Hematopoietic multipotent progenitor cell treated with erythropoietin and hydrocortisone succinate and interleukin-3 and kit ligand, for 17 days (in vitro differentiated cells): ENCODE measurements at regions not wholly inside any gene's neighbourhood (a gene's known extent, or its start where the extent isn't known, plus 50 kb on each side); places are given as distances from the start of the nearest gene placed in this dataset.

ENCODE experiments used
- DNase-seq: peaks from one replicate; pipeline ENCODE4 v3.0.0-alpha.2; 2015; ENCODE audit warnings: low spot score

DNA sequence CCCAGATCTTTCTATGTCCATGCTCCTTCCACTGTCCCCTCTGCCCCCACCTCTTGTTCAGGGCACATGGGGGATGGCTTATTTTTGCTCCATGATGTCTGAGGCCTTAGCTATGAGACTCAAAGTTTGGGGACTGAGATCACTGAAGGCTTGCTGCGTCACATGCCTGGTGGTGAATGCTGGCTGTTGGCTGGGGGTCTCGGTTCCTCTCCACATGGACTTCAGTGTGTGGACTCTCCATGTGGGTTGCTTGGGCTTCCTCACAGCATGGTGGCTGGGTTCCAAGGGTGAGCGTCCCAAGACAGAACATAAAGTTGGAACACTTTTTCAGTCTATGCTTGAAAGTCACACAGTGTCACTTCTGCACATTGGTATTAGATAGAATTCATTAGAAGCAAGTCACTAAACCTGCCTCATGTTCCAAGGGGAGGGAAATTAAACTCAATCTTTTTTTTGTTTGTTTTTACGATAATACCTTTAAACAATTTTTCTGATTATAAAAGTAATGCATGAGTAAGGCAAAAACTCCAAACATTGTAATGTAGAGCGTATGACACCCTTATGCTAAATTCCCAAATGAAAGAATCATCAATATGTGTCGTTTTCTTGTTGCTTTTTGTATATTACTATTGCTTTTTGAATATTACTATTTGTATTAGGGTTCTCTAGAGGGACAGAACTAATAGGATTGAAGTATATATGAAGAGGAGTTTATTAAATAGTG is 111.7 kb downstream of the MYCN start:
- no peak for DNase-seq

DNA sequence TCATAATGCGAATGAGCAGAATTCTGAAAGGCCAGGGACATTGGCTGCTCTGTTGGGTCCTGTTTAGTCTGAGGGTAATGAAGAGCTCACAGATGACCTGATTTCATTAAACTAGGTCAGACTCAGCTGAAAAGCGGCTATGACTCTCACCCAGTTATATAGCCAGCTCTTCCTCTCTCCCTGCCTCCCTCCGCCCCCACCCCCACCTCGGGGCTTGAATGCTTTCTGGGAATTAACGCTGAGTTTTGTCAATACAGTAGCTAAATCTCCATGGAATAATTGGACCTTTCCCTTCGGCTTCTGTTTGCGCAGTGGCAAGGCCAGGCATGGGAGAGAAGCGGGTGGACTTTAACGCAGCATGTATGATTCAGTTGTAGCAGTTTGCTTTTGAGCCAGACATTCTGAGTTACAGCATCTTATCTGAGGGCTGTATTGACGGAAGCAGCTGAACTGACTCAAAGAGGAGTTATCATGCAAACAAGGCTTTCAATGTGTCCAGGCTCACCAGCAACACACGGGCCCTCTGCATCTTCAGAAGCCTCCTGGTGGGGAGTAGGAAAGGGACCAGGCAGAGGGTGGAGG is 110.6 kb downstream of the MYCN start:
- no peak for DNase-seq

- no peak for DNase-seq
These were observed 110.0 kb downstream of the MYCN start for GRCh38 chr2:16050261-16050907.

DNA sequence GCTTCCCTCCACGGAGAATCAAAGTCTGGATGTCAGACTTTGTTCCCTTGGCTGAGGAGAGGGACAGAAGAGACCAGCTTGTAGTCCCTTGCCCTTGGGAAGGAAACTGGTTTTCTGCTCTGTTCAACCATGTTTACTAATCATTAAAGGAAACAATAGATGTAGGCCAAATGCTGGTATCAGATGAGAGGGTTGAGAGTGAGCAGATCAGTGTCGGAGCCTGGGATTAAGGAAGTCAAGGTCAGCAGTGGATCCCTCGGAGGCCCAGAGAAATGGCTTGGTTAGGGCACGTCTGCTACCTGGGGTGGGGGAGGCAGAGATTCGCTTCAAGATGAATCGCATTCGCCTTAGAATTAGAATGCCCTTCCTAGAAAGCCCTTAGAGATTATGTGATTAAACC is 109.1 kb downstream of the MYCN start:
- no peak for DNase-seq

DNA sequence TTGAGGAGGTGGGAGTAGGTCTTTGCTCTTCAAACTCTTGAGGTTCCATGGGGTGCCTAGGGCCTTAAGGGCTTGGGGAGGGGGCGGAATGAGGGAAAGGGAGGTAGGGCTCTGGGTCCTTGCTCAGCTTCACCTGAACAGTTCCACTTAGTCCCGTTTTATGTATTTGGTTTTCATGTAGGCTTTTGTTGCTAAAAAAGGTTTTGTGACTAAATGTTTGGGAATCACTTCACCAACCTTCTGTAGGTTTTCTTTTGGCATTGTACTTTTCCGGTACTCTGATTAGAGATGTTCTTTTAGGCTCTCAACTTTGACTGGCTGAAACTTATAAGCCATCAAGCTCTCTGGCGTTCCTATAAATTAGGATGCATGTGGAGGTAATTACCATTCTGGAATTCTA is 108.1 kb downstream of the MYCN start:
- no peak for DNase-seq

DNA sequence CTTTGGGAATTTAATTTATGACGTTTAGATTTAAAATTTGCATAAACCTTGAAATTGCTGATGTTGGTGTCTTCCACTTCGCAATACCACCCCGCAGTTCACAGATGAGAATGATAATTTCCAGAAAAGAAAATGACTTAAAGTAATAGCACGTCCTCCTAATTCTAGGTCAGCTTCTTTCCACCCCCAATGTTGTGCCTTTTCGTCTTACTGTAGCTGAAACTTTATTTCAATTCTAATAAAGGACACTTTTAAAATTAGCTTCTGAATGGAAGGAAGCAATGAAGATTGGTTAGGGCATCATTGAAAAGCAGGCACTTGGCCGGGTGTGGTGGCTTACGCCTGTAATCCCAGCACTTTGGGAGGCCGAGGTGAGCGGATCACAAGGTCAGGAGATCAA is 107.4 kb downstream of the MYCN start:
- no peak for DNase-seq

GRCh38 chr2:16046649-16047048 is 106.3 kb downstream of the MYCN start:
- DNase-seq: no peak

GRCh38 chr2:16045653-16046352 is 105.5 kb downstream of the MYCN start:
- DNase-seq: no peak

DNA sequence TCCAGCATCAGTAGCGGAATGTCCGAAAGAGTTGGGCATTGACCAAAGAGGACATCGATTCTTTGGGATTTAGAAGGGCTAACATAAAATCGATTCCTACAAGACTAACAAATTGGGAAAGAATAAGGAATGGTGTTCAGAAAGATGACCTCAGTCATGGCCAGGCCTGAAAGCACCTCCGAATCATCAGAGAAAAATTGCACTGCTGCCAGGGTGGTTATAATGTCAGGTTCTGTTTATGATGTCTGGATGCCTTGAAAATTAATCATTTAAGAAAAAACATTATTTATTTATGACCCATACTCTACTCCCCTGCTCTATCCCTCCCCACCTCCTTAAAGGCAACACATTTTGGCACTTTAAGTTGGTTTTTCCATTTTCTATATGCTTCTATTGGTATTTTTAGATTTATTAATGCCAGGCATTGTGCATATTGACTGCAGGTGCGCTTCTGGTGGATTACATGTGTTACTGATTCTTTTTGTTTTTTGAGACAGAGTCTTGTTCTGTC is 104.7 kb downstream of the MYCN start:
- DNase-seq: no peak

DNA sequence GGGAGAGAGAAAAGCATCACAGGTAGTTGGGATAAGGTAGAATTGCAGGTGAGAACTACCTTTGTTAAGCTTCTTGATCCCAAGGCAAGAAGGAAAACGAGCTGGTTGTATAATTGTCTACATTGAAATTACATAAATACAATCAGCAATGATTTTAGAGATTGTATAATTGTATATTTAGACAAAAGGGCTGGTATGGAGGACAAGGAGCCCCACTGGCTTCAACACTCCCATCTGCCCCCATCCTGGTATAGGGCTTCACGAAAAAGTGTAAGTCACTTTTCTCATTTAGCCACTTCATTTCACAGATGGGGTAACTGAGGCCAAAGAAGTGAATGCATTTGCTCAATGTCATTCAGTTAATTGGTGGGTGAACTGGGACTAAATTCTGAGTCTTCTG is 103.3 kb downstream of the MYCN start:
- no peak for DNase-seq

GRCh38 chr2:16043192-16043591 is 102.8 kb downstream of the MYCN start:
- DNase-seq: no peak

GRCh38 chr2:16042201-16042700 is 101.9 kb downstream of the MYCN start:
- no peak for DNase-seq

- no peak for DNase-seq
These were observed 100.1 kb downstream of the MYCN start for GRCh38 chr2:16040271-16041010.

DNA sequence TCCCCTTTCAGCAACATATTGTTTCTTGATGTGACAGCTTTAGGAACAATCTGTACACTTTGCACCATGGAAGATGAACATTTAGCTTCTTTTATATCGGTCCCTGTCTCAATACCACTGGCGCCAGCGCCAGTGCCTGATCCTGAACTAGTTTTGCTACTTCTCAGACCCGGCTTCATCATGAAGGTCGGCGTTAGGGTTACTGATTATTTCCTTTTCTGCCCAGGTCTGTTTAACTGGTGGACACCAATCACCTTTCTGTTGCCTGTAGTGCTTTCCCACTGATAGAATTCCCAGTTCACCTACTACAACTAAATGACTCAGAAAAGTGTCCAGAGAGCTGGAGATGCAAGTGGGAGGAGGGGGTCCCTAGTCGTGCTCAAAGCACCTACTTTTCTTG is 99.5 kb downstream of the MYCN start:
- no peak for DNase-seq

DNA sequence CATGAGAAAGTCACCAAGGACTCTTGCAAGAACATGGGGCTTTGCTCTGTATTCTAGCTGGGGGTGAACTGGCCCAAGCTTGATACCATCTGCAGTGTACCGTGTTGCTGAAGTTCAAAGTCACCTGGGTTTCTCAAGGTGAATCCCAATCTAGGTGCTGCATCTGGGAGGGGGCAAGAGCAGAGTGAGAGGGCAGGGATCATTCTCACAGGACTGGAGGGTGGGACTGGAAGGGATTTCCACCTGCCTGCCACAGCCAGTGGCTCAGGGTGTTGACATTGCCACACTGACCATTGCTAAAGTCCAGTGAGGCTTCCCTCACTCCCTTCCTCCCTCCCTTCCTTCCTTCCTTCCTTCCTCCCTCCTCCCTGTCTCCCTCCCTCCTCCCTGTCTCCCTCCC is 98.7 kb downstream of the MYCN start:
- no peak for DNase-seq

DNA sequence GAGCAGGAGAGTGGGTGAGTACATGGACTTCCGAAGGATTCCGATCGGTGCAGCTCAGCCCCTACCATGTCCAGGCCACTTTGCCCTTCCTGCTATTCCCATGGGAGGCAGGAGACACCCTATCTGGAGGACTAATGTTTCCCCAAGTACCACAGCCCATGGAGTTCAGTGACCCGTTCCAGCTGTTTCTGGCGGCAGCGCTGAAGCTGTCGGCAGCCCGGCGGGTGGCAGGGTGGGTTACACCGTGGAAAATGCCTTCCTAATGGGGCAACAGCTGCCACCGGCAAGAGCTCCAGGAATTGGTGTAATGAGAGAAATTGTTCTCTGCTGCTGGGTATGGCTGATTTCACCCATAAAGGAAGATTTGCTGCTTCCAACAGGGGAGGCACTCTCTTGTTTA is 98.3 kb downstream of the MYCN start:
- DNase-seq: no peak

GRCh38 chr2:16037808-16038457 is 97.6 kb downstream of the MYCN start:
- no peak for DNase-seq

DNA sequence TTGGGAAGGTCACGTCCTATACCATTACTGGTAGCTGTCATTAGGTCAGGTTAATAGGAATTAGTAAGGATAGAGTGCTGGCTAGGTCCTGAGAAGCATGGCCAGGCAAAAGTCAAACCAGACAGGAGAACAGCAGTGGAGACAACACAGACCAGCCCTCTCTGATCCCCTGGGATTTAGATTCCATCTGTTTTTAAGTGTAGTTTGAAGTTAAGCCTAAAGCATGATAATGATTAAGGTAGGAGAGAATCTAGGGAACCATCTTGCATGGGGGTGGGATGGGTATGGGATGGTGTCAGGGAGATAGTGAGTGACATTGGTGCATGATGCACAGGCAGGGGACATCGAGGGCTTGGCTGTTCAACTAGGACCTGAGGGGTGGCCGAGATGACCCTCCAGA is 96.6 kb downstream of the MYCN start:
- no peak for DNase-seq

DNA sequence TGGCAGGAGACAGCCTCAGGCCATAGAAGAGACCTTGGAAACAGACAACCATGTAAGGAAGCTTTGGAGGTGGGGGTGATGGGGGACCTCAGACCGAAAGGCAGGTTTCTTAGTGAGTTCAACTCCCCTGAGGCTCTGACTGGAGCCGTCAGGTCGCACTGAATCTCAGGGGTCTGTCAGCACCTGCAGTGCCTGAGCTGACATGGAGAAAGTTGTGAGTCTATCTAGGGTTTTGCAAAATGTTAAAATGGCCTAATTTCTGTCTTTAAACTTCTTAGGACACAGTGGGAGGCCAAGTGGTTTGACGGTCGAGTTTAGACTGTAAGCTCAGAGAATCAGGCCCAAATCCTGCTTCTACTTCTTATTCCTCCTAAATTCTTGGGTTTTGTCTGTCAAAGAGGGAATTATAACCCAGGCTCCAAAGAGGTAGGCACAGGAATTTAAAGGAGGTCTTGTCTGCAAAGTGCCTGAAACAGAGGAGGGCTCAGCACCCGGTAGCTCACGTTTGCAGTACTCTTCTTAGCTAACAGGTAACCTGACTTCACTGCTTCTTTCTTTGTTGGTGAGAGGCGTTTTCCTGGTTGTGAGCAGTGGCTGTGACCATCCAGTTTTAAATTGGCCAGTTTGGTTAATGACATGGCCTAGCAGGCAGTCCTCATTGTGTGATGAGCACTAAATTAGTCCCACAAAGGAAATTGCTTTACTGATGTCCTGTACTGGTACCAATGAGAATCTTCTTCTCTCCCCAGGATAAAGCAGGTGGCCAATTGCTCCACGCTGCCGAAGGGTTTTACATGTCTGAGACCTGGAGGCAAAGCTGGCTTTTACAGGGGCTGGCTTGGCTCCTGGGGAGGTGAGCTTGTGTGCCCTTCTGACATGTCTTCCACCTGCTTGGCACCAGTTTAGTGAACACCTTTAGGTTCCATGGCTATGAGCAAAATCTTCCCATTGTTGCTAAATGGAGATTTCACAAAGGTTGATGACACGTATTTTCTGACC is 95.7 kb downstream of the MYCN start:
- no peak for DNase-seq
